NCI-H1417 (cell line): ENCODE measurements at regions not wholly inside any gene's neighbourhood (a gene's known extent, or its start where the extent isn't known, plus 50 kb on each side); places are given as distances from the start of the nearest gene placed in this dataset.
"Not testable (repeated sequence)": the region's sequence is repeated elsewhere in the genome, so short reads cannot be mapped to it uniquely, and the experiment has no call there.

ENCODE experiments used
- DNase-seq, 3 experiments: peaks; one replicate each; lab custom pipeline; 2025; lab: John Stamatoyannopoulos, UW

- no peak for DNase-seq
These were observed 186.1 kb upstream of the SLC24A3 start for GRCh38 chr20:19026121-19026878.

- DNase-seq = peak in 1 of 3 experiments; percentile 10
These were observed 185.4 kb upstream of the SLC24A3 start for GRCh38 chr20:19026901-19027644.

GRCh38 chr20:19027971-19028370 is 184.5 kb upstream of the SLC24A3 start:
- no peak for DNase-seq

GRCh38 chr20:19041787-19042186 is 170.7 kb upstream of the SLC24A3 start:
- DNase-seq = no peak

GRCh38 chr20:19045371-19045770 is 167.1 kb upstream of the SLC24A3 start:
- DNase-seq = no peak

- no peak for DNase-seq
These were observed 165.1 kb upstream of the SLC24A3 start for GRCh38 chr20:19047040-19047950.

- no peak for DNase-seq
These were observed 164.5 kb upstream of the SLC24A3 start for GRCh38 chr20:19047951-19048296.

GRCh38 chr20:19048995-19049501 is 163.4 kb upstream of the SLC24A3 start:
- no peak for DNase-seq

GRCh38 chr20:19049514-19049913 is 162.9 kb upstream of the SLC24A3 start:
- no peak for DNase-seq

GRCh38 chr20:19056909-19057308 is 155.5 kb upstream of the SLC24A3 start:
- DNase-seq = peak in 1 of 3 experiments; percentile 6

- not testable (repeated sequence) for DNase-seq
These were observed 147.7 kb upstream of the SLC24A3 start for GRCh38 chr20:19064788-19065187.

- no peak for DNase-seq
These were observed 144.5 kb upstream of the SLC24A3 start for GRCh38 chr20:19067986-19068385.

- no peak for DNase-seq
These were observed 142.4 kb upstream of the SLC24A3 start for GRCh38 chr20:19070026-19070425.

GRCh38 chr20:19070681-19071445 is 141.6 kb upstream of the SLC24A3 start:
- DNase-seq = peak in 1 of 3 experiments; percentile 45

- peak in 1 of 3 experiments; percentile 14 for DNase-seq
These were observed 141.1 kb upstream of the SLC24A3 start for GRCh38 chr20:19071446-19071725.

- DNase-seq = no peak
These were observed 140.4 kb upstream of the SLC24A3 start for GRCh38 chr20:19071902-19072498.

GRCh38 chr20:19072988-19073387 is 139.5 kb upstream of the SLC24A3 start:
- no peak for DNase-seq

GRCh38 chr20:19073584-19074218 is 138.7 kb upstream of the SLC24A3 start:
- peak in 1 of 3 experiments; percentile 8 for DNase-seq

GRCh38 chr20:19074356-19074755 is 138.1 kb upstream of the SLC24A3 start:
- no peak for DNase-seq

GRCh38 chr20:19074828-19075516 is 137.5 kb upstream of the SLC24A3 start:
- peak in 2 of 3 experiments; percentile 16 to 48 for DNase-seq
